ENCODE measurements at regions not wholly inside any gene's neighbourhood (a gene's known extent, or its start where the extent isn't known, plus 50 kb on each side); places are given as distances from the start of the nearest gene placed in this dataset.

GRCh38 chr3:74059301-74059922 is 434.7 kb upstream of the PDZRN3 start:
- ChIA-PET POLR2A (ENCODE audit: unreplicated experiment) (no interaction called here), CTCF (no interaction called here)
- Histone ChIP-seq H3K4me3 (no peak overlapping the region), H3K9me3 (ENCODE audit: insufficient read depth, low read depth) (no peaks in the 10 kb centered on the region), H3K79me2 (ENCODE audit: low read depth) (no peaks in the 10 kb centered on the region), H3K27ac (no peak overlapping the region), H4K20me1 (ENCODE audit: insufficient read depth) (no peaks in the 10 kb centered on the region), H3K4me2 (no peak overlapping the region), H2AFZ (no peak overlapping the region), H3F3A (ENCODE audit: insufficient read depth, low read depth) (no peaks in the 10 kb centered on the region), H3K9me2 (ENCODE audit: insufficient read depth) (no peaks in the 10 kb centered on the region), H3K4me1 (replicated peaks; ENCODE audit: insufficient read depth) (no peaks in the 10 kb centered on the region), H3K27me3 (ENCODE audit: insufficient read depth, low read depth) (no peaks in the 10 kb centered on the region), H3K36me3 (ENCODE audit: low read depth) (no peaks in the 10 kb centered on the region)
- TF ChIP-seq EZH2 (IDR thresholded peaks at IDR 0.05; ENCODE audit: low read depth) (no peak), CTCF (conservative IDR thresholded peaks at IDR 0.05) (no peak)
- no peak for DNase-seq
- intact Hi-C loops (cut with micrococcal nuclease; ENCODE audit: unreplicated experiment) = no loop called here
- BruUV-seq (replicated peaks) = no TSS peak

GRCh38 chr3:74057169-74057568 is 432.4 kb upstream of the PDZRN3 start:
- Histone ChIP-seq H3F3A (ENCODE audit: insufficient read depth, low read depth) (no peaks in the 10 kb centered on the region), H3K36me3 (ENCODE audit: low read depth) (no peaks in the 10 kb centered on the region), H3K9me2 (ENCODE audit: insufficient read depth) (no peaks in the 10 kb centered on the region), H3K9me3 (ENCODE audit: insufficient read depth, low read depth) (no peaks in the 10 kb centered on the region), H3K79me2 (ENCODE audit: low read depth) (no peaks in the 10 kb centered on the region), H4K20me1 (ENCODE audit: insufficient read depth) (no peaks in the 10 kb centered on the region), H3K27ac (no peak overlapping the region), H3K4me1 (replicated peaks; ENCODE audit: insufficient read depth) (no peaks in the 10 kb centered on the region), H3K4me3 (no peak overlapping the region), H3K27me3 (ENCODE audit: insufficient read depth, low read depth) (no peaks in the 10 kb centered on the region), H3K4me2 (no peak overlapping the region), H2AFZ (no peak overlapping the region)
- no peak for TF ChIP-seq CTCF (conservative IDR thresholded peaks at IDR 0.05)
- TF ChIP-seq EZH2 (IDR thresholded peaks at IDR 0.05; ENCODE audit: low read depth) = no peak
- POLR2A ChIA-PET (ENCODE audit: unreplicated experiment) = no interaction called here
- DNase-seq = no peak
- intact Hi-C loops (cut with micrococcal nuclease; ENCODE audit: unreplicated experiment) = no loop called here
- BruUV-seq (replicated peaks) = no TSS peak
- CTCF ChIA-PET = no interaction called here

DNA sequence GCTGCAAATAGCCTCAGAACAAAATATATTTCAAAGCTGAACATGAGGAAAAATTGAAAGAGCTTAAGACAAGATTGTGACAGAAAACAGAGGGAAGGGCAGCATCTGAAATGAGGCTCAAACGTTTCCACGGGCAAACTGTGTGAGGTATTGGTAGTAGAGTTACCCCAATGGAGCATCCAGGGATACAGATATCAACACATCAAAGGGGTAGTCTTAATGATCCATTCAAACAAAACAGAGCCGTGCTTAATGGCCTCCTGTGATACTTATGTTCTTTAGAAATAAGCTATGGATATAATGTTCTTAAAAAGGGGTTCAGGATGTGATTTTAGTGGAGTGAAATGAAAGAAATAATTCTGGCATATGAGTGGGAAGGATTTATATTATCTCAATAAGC is 430.3 kb upstream of the PDZRN3 start:
- no peak overlapping the region for H2AFZ ChIP-seq
- H3K27me3 ChIP-seq (ENCODE audit: insufficient read depth, low read depth) = no peaks in the 10 kb centered on the region
- TF ChIP-seq CTCF (conservative IDR thresholded peaks at IDR 0.05) (no peak), EZH2 (IDR thresholded peaks at IDR 0.05; ENCODE audit: low read depth) (no peak)
- intact Hi-C loops (cut with micrococcal nuclease; ENCODE audit: unreplicated experiment) = no loop called here
- no peaks in the 10 kb centered on the region for H3K9me3 ChIP-seq (ENCODE audit: insufficient read depth, low read depth)
- H3K4me2 ChIP-seq = no peak overlapping the region
- H3K4me1 ChIP-seq (replicated peaks; ENCODE audit: insufficient read depth) = no peaks in the 10 kb centered on the region
- no peaks in the 10 kb centered on the region for H4K20me1 ChIP-seq (ENCODE audit: insufficient read depth)
- no peak overlapping the region for H3K4me3 ChIP-seq
- ChIA-PET CTCF (no interaction called here), POLR2A (ENCODE audit: unreplicated experiment) (no interaction called here)
- H3K27ac ChIP-seq = no peak overlapping the region
- no peaks in the 10 kb centered on the region for H3F3A ChIP-seq (ENCODE audit: insufficient read depth, low read depth)
- no peaks in the 10 kb centered on the region for H3K9me2 ChIP-seq (ENCODE audit: insufficient read depth)
- no peak for DNase-seq
- no peaks in the 10 kb centered on the region for H3K36me3 ChIP-seq (ENCODE audit: low read depth)
- no TSS peak for BruUV-seq (replicated peaks)
- no peaks in the 10 kb centered on the region for H3K79me2 ChIP-seq (ENCODE audit: low read depth)

All from PC-9 (cell line).